Astrocyte of the cerebellum (primary cell): ENCODE measurements at regions not wholly inside any gene's neighbourhood (a gene's known extent, or its start where the extent isn't known, plus 50 kb on each side); places are given as distances from the start of the nearest gene placed in this dataset.

Experiments used
- DNase-seq: peaks from one replicate; pipeline ENCODE4 v3.0.0-alpha.2; 2011; ENCODE audit warnings: low read depth
- H3K4me3 ChIP-seq: 2 replicates; pipeline ENCODE4 v1.5.1; 2011; ENCODE audit warnings: mild to moderate bottlenecking, low read depth, low read length, moderate library complexity
- in situ Hi-C: cut with HindIII; loops from 2 replicates; pipeline ENCODE4 v1.10.0; 2017; ENCODE audit warnings: low sequenced_read_pairs
- TF ChIP-seq, protein P1 (sequence below): IDR thresholded peaks from 2 replicates; pipeline ENCODE4 v1.5.1; 2012; ENCODE audit warnings: low read length, low read depth, moderate library complexity, mild to moderate bottlenecking; ENCODE audit errors: missing control alignments

DNA sequence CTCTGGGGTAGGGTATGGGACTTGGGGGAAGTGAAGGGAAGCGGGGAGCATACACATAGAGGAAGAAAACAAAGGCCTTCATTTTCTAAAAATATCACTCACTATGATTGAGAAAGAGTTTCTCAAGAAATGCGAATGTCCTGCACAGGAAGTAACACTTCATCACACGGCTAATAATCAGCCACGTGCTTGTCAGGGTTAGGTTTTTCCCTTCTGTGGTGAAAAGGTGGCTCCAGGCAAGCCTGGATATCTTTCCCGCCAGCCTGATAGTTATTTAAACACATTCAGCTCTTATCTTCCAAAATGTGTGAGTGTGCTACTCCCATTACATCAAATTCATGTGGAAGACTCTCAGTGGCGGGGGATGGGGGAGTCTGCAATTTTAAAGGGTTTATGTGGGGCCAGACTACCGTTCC lies 166.4 kb upstream of the ADO start:
- H3K4me3 ChIP-seq: no peak overlapping the region
- no peak for DNase-seq
- in situ Hi-C loops: no loop called here
- TF ChIP-seq, protein P1, sequence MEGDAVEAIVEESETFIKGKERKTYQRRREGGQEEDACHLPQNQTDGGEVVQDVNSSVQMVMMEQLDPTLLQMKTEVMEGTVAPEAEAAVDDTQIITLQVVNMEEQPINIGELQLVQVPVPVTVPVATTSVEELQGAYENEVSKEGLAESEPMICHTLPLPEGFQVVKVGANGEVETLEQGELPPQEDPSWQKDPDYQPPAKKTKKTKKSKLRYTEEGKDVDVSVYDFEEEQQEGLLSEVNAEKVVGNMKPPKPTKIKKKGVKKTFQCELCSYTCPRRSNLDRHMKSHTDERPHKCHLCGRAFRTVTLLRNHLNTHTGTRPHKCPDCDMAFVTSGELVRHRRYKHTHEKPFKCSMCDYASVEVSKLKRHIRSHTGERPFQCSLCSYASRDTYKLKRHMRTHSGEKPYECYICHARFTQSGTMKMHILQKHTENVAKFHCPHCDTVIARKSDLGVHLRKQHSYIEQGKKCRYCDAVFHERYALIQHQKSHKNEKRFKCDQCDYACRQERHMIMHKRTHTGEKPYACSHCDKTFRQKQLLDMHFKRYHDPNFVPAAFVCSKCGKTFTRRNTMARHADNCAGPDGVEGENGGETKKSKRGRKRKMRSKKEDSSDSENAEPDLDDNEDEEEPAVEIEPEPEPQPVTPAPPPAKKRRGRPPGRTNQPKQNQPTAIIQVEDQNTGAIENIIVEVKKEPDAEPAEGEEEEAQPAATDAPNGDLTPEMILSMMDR: no peak

DNA sequence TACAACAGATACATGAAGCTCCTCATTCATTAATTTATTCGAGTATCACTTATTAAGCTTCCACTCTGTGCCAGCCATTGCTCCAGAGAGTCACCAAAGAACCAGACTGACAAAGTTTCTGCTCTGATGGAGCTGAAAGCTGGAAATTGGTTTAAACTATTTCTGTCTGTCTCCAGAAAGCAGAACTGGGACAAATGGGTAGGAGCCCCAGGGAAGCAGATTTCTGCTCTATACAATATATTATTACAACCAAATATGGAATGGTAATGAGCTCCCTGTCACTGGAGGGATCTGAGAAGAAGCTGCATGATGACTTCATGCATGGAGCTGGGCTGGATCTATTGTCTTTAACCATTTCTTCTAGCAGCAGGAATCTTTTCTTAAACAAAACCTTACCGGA lies 165.4 kb upstream of the ADO start:
- TF ChIP-seq, protein P1: no peak
- in situ Hi-C loops: no loop called here
- no peak overlapping the region for H3K4me3 ChIP-seq

DNA sequence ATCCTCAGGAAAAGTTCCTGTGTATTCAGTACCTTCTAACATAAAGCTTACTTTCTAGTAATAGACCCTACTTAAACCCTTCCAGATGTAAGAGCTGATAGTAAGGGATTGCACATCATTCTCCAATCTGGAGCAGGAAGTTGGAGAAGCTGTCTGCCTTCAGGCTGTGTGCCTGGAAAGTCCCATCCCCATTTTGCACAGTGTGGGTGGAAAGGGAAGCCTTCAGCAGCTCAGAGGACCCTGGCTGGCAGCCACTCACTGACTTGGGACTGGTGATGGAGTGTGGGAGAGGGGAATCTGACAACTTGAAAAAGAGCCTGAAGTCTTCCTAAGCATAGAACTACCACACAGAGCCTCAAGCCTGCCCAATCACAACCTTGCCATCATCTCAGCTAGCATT lies 164.1 kb upstream of the ADO start:
- H3K4me3 ChIP-seq: no peak overlapping the region
- in situ Hi-C loops: no loop called here
- no peak for DNase-seq
- TF ChIP-seq, protein P1: no peak

More for the DNA sequence above, 165.4 kb upstream of the ADO start:
- no peak for DNase-seq

DNA sequence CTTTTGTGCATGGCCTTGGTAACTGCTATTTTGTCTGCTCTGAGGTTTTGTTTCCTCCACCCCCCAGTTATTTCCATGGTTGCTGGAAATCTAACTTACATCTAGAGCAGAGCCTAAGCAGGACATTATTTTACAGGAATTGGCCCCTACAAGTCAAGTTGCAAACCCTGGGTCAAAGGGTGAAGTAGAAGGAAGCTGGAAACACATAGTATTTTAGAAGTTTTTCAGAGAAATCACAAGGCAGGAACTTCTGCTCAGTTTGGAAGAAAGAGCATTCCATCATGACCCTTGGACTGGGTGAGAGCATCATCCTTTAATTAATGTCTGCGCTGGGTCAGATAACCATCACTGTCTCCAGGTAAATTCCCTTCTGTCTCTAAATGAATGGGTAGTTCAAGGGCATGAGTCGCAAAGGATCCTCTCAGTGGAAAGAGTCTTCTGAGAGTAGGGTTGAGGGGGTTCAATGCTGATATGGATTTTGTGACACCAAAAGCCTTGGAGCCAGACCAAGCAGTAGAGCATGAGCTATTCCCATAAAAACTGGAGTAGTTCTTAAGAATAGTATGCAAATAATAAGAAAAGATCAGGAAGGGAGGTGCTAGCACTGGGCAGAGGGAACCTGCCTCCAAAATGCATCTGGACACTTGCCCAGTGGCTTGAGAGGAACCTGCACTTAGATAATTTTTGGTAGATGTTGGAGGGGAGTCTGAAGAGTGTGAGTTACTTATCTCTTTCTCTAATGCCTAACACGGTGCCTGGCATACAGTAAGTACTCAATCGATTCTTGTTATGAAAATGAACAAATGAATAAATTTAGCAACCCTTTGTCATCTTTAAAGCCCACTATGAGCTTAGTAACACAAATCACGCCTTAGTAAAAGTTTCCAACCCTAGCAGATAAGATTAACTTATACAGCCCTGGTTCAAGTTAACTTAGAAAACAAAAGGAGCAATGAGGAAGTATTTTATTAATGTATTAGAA lies 160.6 kb upstream of the ADO start:
- H3K4me3 ChIP-seq: no peak overlapping the region
- TF ChIP-seq, protein P1: no peak
- DNase-seq: no peak
- in situ Hi-C loops: no loop called here

DNA sequence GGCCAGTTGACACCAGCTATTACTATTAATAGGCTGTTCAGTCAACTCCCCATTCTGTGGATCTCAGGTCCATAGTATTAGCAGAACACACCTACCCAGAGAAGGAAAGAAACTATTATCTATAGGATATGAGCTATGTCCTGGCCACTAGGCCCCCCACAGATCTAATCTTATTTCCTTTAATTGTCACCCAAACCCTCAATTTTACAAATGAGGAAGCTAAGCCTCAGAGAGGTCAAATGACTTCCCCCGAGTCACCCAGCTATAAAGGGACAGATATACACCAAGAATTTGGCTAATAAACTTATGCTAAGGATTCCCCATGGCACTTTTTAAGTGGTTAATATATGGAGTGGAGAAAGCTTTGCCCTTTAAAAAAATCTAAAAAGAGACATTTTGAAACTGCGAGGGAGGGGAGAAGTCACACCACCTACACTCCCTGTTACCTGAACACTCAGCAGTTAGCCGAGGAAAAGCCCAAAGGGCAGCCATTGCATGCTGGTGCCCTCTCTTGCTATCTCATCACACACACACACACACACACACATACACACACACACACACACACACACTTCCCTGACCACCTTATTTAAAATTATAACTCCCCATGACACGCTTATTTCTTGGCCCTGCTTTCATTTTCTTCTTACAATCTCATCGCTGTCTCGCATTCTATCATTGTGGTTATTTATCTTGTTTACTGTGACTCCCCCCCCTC lies 157.0 kb upstream of the ADO start:
- no peak for DNase-seq
- TF ChIP-seq, protein P1: no peak
- in situ Hi-C loops: no loop called here
- no peak overlapping the region for H3K4me3 ChIP-seq

DNA sequence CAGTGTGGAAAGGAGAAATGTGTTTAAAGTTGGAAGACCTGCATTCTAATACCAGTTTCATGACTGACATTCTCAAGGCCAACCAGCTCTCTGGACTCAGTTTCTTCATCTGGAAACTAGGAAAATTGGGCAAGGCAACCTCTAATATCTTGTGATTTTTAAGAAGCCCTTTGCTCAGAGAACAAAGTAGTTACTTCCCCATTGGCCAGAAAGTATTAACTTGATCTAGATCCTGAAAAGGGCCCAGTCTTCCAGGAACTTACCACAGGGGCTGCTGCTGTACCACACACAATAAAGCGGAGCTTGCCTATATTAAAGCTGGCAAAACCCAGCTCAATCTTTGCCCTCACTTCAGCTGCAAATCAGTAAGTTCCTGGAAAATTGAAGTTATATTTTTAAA lies 155.6 kb upstream of the ADO start:
- DNase-seq: no peak
- in situ Hi-C loops: no loop called here
- TF ChIP-seq, protein P1: no peak
- no peak overlapping the region for H3K4me3 ChIP-seq
